ENCODE measurements at regions not wholly inside any gene's neighbourhood (a gene's known extent, or its start where the extent isn't known, plus 50 kb on each side); places are given as distances from the start of the nearest gene placed in this dataset.
"Not testable (repeated sequence)": the region's sequence is repeated elsewhere in the genome, so short reads cannot be mapped to it uniquely, and the experiment has no call there.

- Histone ChIP-seq H3K36me3 (ENCODE audit: control insufficient read depth in 1 of 2, insufficient read depth in 2 of 2, low read length in 2 of 2) (no peaks in the 10 kb centered on the region), H3K27ac (ENCODE audit: low read length) (no peak overlapping the region), H3K9me3 (ENCODE audit: control insufficient read depth in 1 of 2, low read length in 2 of 2) (no peaks in the 10 kb centered on the region), H3K4me3 (ENCODE audit: low read depth in 1 of 2, low read length in 2 of 2) (no peak overlapping the region), H3K4me1 (ENCODE audit: control insufficient read depth in 1 of 2, insufficient read depth in 2 of 2, low read length in 2 of 2) (no peaks in the 10 kb centered on the region), H3K27me3 (ENCODE audit: low read depth, low read length) (no peaks in the 10 kb centered on the region)
Measured at GRCh38 chr12:111271674-111272418, 97.0 kb downstream of the PHETA1 start.

- Histone ChIP-seq H3K4me1 (ENCODE audit: control insufficient read depth in 1 of 2, insufficient read depth in 2 of 2, low read length in 2 of 2) (no peaks in the 10 kb centered on the region), H3K27me3 (ENCODE audit: low read depth, low read length) (no peaks in the 10 kb centered on the region), H3K36me3 (ENCODE audit: control insufficient read depth in 1 of 2, insufficient read depth in 2 of 2, low read length in 2 of 2) (no peaks in the 10 kb centered on the region), H3K4me3 (ENCODE audit: low read depth in 1 of 2, low read length in 2 of 2) (no peak overlapping the region), H3K9me3 (ENCODE audit: control insufficient read depth in 1 of 2, low read length in 2 of 2) (no peaks in the 10 kb centered on the region), H3K27ac (ENCODE audit: low read length) (no peak overlapping the region)
Measured at GRCh38 chr12:111270774-111271173, 98.1 kb downstream of the PHETA1 start.

- H3K27me3 ChIP-seq (ENCODE audit: low read depth, low read length), result no peaks in the 10 kb centered on the region
- H3K9me3 ChIP-seq (ENCODE audit: control insufficient read depth in 1 of 2, low read length in 2 of 2), result no peaks in the 10 kb centered on the region
- no peaks in the 10 kb centered on the region for H3K36me3 ChIP-seq (ENCODE audit: control insufficient read depth in 1 of 2, insufficient read depth in 2 of 2, low read length in 2 of 2)
- no peak overlapping the region for H3K4me3 ChIP-seq (ENCODE audit: low read depth in 1 of 2, low read length in 2 of 2)
- no peak overlapping the region for H3K27ac ChIP-seq (ENCODE audit: low read length)
- H3K4me1 ChIP-seq (ENCODE audit: control insufficient read depth in 1 of 2, insufficient read depth in 2 of 2, low read length in 2 of 2), result no peaks in the 10 kb centered on the region
Measured at GRCh38 chr12:111270239-111270638, 98.7 kb downstream of the PHETA1 start.

- Histone ChIP-seq H3K4me1 (ENCODE audit: control insufficient read depth in 1 of 2, insufficient read depth in 2 of 2, low read length in 2 of 2) (no peaks in the 10 kb centered on the region), H3K36me3 (ENCODE audit: control insufficient read depth in 1 of 2, insufficient read depth in 2 of 2, low read length in 2 of 2) (no peaks in the 10 kb centered on the region), H3K9me3 (ENCODE audit: control insufficient read depth in 1 of 2, low read length in 2 of 2) (no peaks in the 10 kb centered on the region), H3K27ac (ENCODE audit: low read length) (no peak overlapping the region), H3K27me3 (ENCODE audit: low read depth, low read length) (no peaks in the 10 kb centered on the region), H3K4me3 (ENCODE audit: low read depth in 1 of 2, low read length in 2 of 2) (no peak overlapping the region)
Measured at GRCh38 chr12:111269718-111270117, 99.2 kb downstream of the PHETA1 start.

- Histone ChIP-seq H3K36me3 (ENCODE audit: control insufficient read depth in 1 of 2, insufficient read depth in 2 of 2, low read length in 2 of 2) (no peaks in the 10 kb centered on the region), H3K9me3 (ENCODE audit: control insufficient read depth in 1 of 2, low read length in 2 of 2) (no peaks in the 10 kb centered on the region), H3K4me1 (ENCODE audit: control insufficient read depth in 1 of 2, insufficient read depth in 2 of 2, low read length in 2 of 2) (no peaks in the 10 kb centered on the region), H3K27me3 (ENCODE audit: low read depth, low read length) (no peaks in the 10 kb centered on the region), H3K4me3 (ENCODE audit: low read depth in 1 of 2, low read length in 2 of 2) (no peak overlapping the region), H3K27ac (ENCODE audit: low read length) (no peak overlapping the region)
Measured at GRCh38 chr12:111268738-111269572, 99.9 kb downstream of the PHETA1 start.

- Histone ChIP-seq H3K36me3 (ENCODE audit: control insufficient read depth in 1 of 2, insufficient read depth in 2 of 2, low read length in 2 of 2) (no peaks in the 10 kb centered on the region), H3K9me3 (ENCODE audit: control insufficient read depth in 1 of 2, low read length in 2 of 2) (no peaks in the 10 kb centered on the region), H3K4me1 (ENCODE audit: control insufficient read depth in 1 of 2, insufficient read depth in 2 of 2, low read length in 2 of 2) (no peaks in the 10 kb centered on the region), H3K4me3 (ENCODE audit: low read depth in 1 of 2, low read length in 2 of 2) (no peak overlapping the region), H3K27ac (ENCODE audit: low read length) (no peak overlapping the region), H3K27me3 (ENCODE audit: low read depth, low read length) (no peaks in the 10 kb centered on the region)
Measured at GRCh38 chr12:111267144-111267543, 101.8 kb downstream of the PHETA1 start.

- Histone ChIP-seq H3K27me3 (ENCODE audit: low read depth, low read length) (no peaks in the 10 kb centered on the region), H3K4me3 (ENCODE audit: low read depth in 1 of 2, low read length in 2 of 2) (no peak overlapping the region), H3K36me3 (ENCODE audit: control insufficient read depth in 1 of 2, insufficient read depth in 2 of 2, low read length in 2 of 2) (no peaks in the 10 kb centered on the region), H3K4me1 (ENCODE audit: control insufficient read depth in 1 of 2, insufficient read depth in 2 of 2, low read length in 2 of 2) (no peaks in the 10 kb centered on the region), H3K9me3 (ENCODE audit: control insufficient read depth in 1 of 2, low read length in 2 of 2) (no peaks in the 10 kb centered on the region), H3K27ac (ENCODE audit: low read length) (no peak overlapping the region)
Measured at GRCh38 chr12:111261911-111262676, 106.8 kb downstream of the PHETA1 start.

- Histone ChIP-seq H3K4me1 (ENCODE audit: control insufficient read depth in 1 of 2, insufficient read depth in 2 of 2, low read length in 2 of 2) (no peaks in the 10 kb centered on the region), H3K36me3 (ENCODE audit: control insufficient read depth in 1 of 2, insufficient read depth in 2 of 2, low read length in 2 of 2) (no peaks in the 10 kb centered on the region), H3K27me3 (ENCODE audit: low read depth, low read length) (no peaks in the 10 kb centered on the region), H3K4me3 (ENCODE audit: low read depth in 1 of 2, low read length in 2 of 2) (no peak overlapping the region), H3K9me3 (ENCODE audit: control insufficient read depth in 1 of 2, low read length in 2 of 2) (no peaks in the 10 kb centered on the region), H3K27ac (ENCODE audit: low read length) (no peak overlapping the region)
Measured at GRCh38 chr12:111260732-111261131, 108.2 kb downstream of the PHETA1 start.

- Histone ChIP-seq H3K4me3 (ENCODE audit: low read depth in 1 of 2, low read length in 2 of 2) (no peak overlapping the region), H3K36me3 (ENCODE audit: control insufficient read depth in 1 of 2, insufficient read depth in 2 of 2, low read length in 2 of 2) (no peaks in the 10 kb centered on the region), H3K4me1 (ENCODE audit: control insufficient read depth in 1 of 2, insufficient read depth in 2 of 2, low read length in 2 of 2) (no peaks in the 10 kb centered on the region), H3K27ac (ENCODE audit: low read length) (no peak overlapping the region), H3K9me3 (ENCODE audit: control insufficient read depth in 1 of 2, low read length in 2 of 2) (no peaks in the 10 kb centered on the region), H3K27me3 (ENCODE audit: low read depth, low read length) (no peaks in the 10 kb centered on the region)
Measured at GRCh38 chr12:111259231-111259630, 109.7 kb downstream of the PHETA1 start.

GRCh38 chr12:111258081-111258480 is 110.8 kb downstream of the PHETA1 start:
- H3K27ac ChIP-seq (ENCODE audit: low read length); H3K9me3 ChIP-seq (ENCODE audit: control insufficient read depth in 1 of 2, low read length in 2 of 2); H3K36me3 ChIP-seq (ENCODE audit: control insufficient read depth in 1 of 2, insufficient read depth in 2 of 2, low read length in 2 of 2); H3K27me3 ChIP-seq (ENCODE audit: low read depth, low read length); H3K4me3 ChIP-seq (ENCODE audit: low read depth in 1 of 2, low read length in 2 of 2); H3K4me1 ChIP-seq (ENCODE audit: control insufficient read depth in 1 of 2, insufficient read depth in 2 of 2, low read length in 2 of 2): not testable (repeated sequence)

- Histone ChIP-seq H3K27me3 (ENCODE audit: low read depth, low read length) (no peaks in the 10 kb centered on the region), H3K4me1 (ENCODE audit: control insufficient read depth in 1 of 2, insufficient read depth in 2 of 2, low read length in 2 of 2) (no peaks in the 10 kb centered on the region), H3K9me3 (ENCODE audit: control insufficient read depth in 1 of 2, low read length in 2 of 2) (no peaks in the 10 kb centered on the region), H3K4me3 (ENCODE audit: low read depth in 1 of 2, low read length in 2 of 2) (no peak overlapping the region), H3K36me3 (ENCODE audit: control insufficient read depth in 1 of 2, insufficient read depth in 2 of 2, low read length in 2 of 2) (no peaks in the 10 kb centered on the region), H3K27ac (ENCODE audit: low read length) (no peak overlapping the region)
Measured at GRCh38 chr12:111257435-111257902, 111.4 kb downstream of the PHETA1 start.

Measured in muscle layer of duodenum (tissue), 2 donors.